ENCODE measurements at regions not wholly inside any gene's neighbourhood (a gene's known extent, or its start where the extent isn't known, plus 50 kb on each side); places are given as distances from the start of the nearest gene placed in this dataset.

- TF ChIP-seq, protein P1, sequence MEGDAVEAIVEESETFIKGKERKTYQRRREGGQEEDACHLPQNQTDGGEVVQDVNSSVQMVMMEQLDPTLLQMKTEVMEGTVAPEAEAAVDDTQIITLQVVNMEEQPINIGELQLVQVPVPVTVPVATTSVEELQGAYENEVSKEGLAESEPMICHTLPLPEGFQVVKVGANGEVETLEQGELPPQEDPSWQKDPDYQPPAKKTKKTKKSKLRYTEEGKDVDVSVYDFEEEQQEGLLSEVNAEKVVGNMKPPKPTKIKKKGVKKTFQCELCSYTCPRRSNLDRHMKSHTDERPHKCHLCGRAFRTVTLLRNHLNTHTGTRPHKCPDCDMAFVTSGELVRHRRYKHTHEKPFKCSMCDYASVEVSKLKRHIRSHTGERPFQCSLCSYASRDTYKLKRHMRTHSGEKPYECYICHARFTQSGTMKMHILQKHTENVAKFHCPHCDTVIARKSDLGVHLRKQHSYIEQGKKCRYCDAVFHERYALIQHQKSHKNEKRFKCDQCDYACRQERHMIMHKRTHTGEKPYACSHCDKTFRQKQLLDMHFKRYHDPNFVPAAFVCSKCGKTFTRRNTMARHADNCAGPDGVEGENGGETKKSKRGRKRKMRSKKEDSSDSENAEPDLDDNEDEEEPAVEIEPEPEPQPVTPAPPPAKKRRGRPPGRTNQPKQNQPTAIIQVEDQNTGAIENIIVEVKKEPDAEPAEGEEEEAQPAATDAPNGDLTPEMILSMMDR (IDR thresholded peaks at IDR 0.05): no peak
- TF ChIP-seq POLR2A (IDR thresholded peaks at IDR 0.05): no peak
- intact Hi-C loops (cut with DNase I): loop anchor here in 1 of 2 donors (10.0 kb wide), 2 partner anchors 294 to 964 kb away; no protein-coding TSS in a partner anchor
- H3K9me3 ChIP-seq (replicated peaks in 1 of 3): no peaks in the 10 kb centered on the region
- 59 to 72% (median 67%) methylated on average over 6 to 9 of the region's 9 CpGs for WGBS, 4 donors
- H3K4me1 ChIP-seq (replicated peaks in 1 of 2): no peaks in the 10 kb centered on the region
- no peak for DNase-seq
- no peak overlapping the region for H3K4me3 ChIP-seq
- H3K36me3 ChIP-seq (replicated peaks in 1 of 2): no peaks in the 10 kb centered on the region
- H3K27me3 ChIP-seq: no peaks in the 10 kb centered on the region
- no peak overlapping the region for H3K27ac ChIP-seq
Observed at GRCh38 chr11:15640318-15640717, 525.6 kb downstream of the INSC start.

DNA sequence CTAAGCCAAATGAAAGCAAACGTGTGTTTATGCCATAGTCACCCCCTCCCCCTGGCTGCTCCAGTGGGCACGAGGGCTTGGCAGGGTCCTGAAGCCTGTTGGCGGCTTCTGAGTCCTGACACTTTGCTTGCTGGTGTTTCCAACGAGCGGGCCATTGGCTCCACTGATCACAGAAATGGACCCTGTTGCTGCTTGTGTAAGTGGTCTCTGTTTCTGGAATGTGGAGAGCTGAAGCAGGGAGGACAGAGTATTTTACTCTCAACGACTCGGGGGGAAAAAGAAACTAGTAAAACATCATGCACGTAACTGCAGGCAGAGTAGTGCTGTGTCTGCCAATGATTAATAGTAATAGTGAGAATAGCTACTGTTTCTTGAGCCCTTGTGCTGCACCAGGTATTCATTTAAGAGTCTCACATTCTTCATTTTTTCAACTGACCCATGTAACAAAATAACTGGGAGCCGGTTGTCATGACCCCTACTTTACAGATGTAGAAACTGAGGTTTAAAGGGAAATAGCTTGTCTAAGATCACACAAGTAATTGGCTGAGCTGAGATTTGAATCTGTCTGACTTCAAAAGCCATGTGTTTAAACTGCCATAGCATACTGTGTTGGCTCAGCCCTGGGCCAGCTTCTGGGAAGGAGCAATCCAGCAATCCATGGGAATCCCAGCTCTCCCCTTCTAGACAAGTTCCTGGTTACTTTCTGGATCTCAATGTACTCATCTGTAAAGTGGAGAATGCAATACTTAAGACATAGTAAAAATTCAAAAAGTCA is 526.7 kb downstream of the INSC start:
- H3K27me3 ChIP-seq: no peaks in the 10 kb centered on the region
- H3K27ac ChIP-seq: no peak overlapping the region
- no peak overlapping the region for H3K4me3 ChIP-seq
- no peaks in the 10 kb centered on the region for H3K9me3 ChIP-seq (replicated peaks in 1 of 3)
- WGBS, 4 donors: 66 to 71% (median 66%) methylated on average over 9 of the region's 9 CpGs
- H3K36me3 ChIP-seq (replicated peaks in 1 of 2): no peaks in the 10 kb centered on the region
- TF ChIP-seq, protein P1 (IDR thresholded peaks at IDR 0.05): no peak
- no peak for TF ChIP-seq POLR2A (IDR thresholded peaks at IDR 0.05)
- no peak for DNase-seq
- intact Hi-C loops (cut with DNase I): loop anchor here in 1 of 2 donors (10.0 kb wide), 2 partner anchors 293 to 963 kb away; no protein-coding TSS in a partner anchor
- H3K4me1 ChIP-seq (replicated peaks in 1 of 2): no peaks in the 10 kb centered on the region

- H3K36me3 ChIP-seq (replicated peaks in 1 of 2): no peaks in the 10 kb centered on the region
- no peak overlapping the region for H3K4me3 ChIP-seq
- no peak for DNase-seq
- intact Hi-C loops (cut with DNase I): loop anchor here in 1 of 2 donors (10.0 kb wide), 2 partner anchors 290 to 960 kb away; no protein-coding TSS in a partner anchor
- no peak overlapping the region for H3K27ac ChIP-seq
- H3K9me3 ChIP-seq (replicated peaks in 1 of 3): no peaks in the 10 kb centered on the region
- no peaks in the 10 kb centered on the region for H3K4me1 ChIP-seq (replicated peaks in 1 of 2)
- no peaks in the 10 kb centered on the region for H3K27me3 ChIP-seq
- TF ChIP-seq POLR2A (IDR thresholded peaks at IDR 0.05): no peak
- TF ChIP-seq, protein P1 (IDR thresholded peaks at IDR 0.05): no peak
- WGBS, 4 donors: 67 to 94% (median 81%) methylated on average over 1 of the region's 1 CpG
Observed at GRCh38 chr11:15645201-15645600, 530.5 kb downstream of the INSC start.

GRCh38 chr11:15649371-15650104 is 534.8 kb downstream of the INSC start:
- no peak for DNase-seq
- H3K9me3 ChIP-seq (replicated peaks in 1 of 3): no peaks in the 10 kb centered on the region
- 50 to 95% (median 55%) methylated on average over 6 to 14 of the region's 14 CpGs for WGBS, 4 donors
- intact Hi-C loops (cut with DNase I): loop anchor here (5.0 to 10.0 kb wide), 3 partner anchors 168 to 955 kb away; no protein-coding TSS in a partner anchor
- H3K4me3 ChIP-seq: no peak overlapping the region
- H3K27me3 ChIP-seq: no peaks in the 10 kb centered on the region
- peaks cover 4 to 20% of the 10 kb centered on the region in 2 donors for H3K4me1 ChIP-seq (replicated peaks in 1 of 2)
- TF ChIP-seq, protein P1 (IDR thresholded peaks at IDR 0.05): no peak
- TF ChIP-seq POLR2A (IDR thresholded peaks at IDR 0.05): no peak
- peak overlapping the region in 1 of 5 donors; percentile 38 for H3K27ac ChIP-seq
- H3K36me3 ChIP-seq (replicated peaks in 1 of 2): no peaks in the 10 kb centered on the region
